HepG2 (cell line): ENCODE measurements at regions not wholly inside any gene's neighbourhood (a gene's known extent, or its start where the extent isn't known, plus 50 kb on each side); places are given as distances from the start of the nearest gene placed in this dataset.

ENCODE experiments used
- AKAP8 ChIP-seq: sonication (generic); formaldehyde crosslinking; IDR thresholded peaks from 2 replicates; pipeline ENCODE4 v1.5.1; 2020; ENCODE audit warnings: mild to moderate bottlenecking, missing genetic modification reagents
- ATF7-NPFF ChIP-seq: sonication (generic); formaldehyde crosslinking; IDR thresholded peaks from 2 replicates; pipeline ENCODE4 v1.8.1; 2023; ENCODE audit warnings: mild to moderate bottlenecking, low read depth, missing genetic modification reagents, moderate library complexity
- CHCHD3 ChIP-seq: sonication (generic); formaldehyde crosslinking; IDR thresholded peaks from 2 replicates; pipeline ENCODE4 v1.8.0; 2022; ENCODE audit warnings: mild to moderate bottlenecking, missing genetic modification reagents, moderate library complexity
- FLYWCH1 ChIP-seq: sonication (generic); formaldehyde crosslinking; IDR thresholded peaks from 2 replicates; pipeline ENCODE4 v1.8.1; 2023; ENCODE audit warnings: mild to moderate bottlenecking, missing genetic modification reagents
- HNF4A ChIP-seq: sonication (generic); formaldehyde crosslinking; IDR thresholded peaks from 2 replicates; pipeline ENCODE4 v1.4.0; 2020; ENCODE audit warnings: missing genetic modification reagents
- HNRNPL ChIP-seq: fragments of 200-400 bp; formaldehyde crosslinking; IDR thresholded peaks from 2 replicates; pipeline ENCODE4 v1.6.1; 2017; ENCODE audit warnings: mild to moderate bottlenecking, low read depth, low read length
- MAZ ChIP-seq, 2 experiments: sonication (generic) in 1 of 2; formaldehyde crosslinking in 1 of 2; IDR thresholded peaks; 2 replicates each; pipeline versions ENCODE4 v1.5.0 to v1.6.1; 2012 to 2020; ENCODE audit warnings: low read depth in 2 of 2, mild to moderate bottlenecking in 2 of 2, borderline replicate concordance in 1 of 2, improper control_type of control experiment in 1 of 2, low read length in 1 of 2, missing genetic modification reagents in 1 of 2, moderate library complexity in 1 of 2
- MTA3 ChIP-seq: sonication (generic); formaldehyde crosslinking; IDR thresholded peaks from 2 replicates; pipeline ENCODE4 v1.4.0; 2020; ENCODE audit warnings: missing genetic modification reagents
- NFKB2 ChIP-seq: sonication (generic); formaldehyde crosslinking; IDR thresholded peaks from 2 replicates; pipeline ENCODE4 v1.4.0; 2020; ENCODE audit warnings: missing genetic modification reagents, borderline replicate concordance
- NFYB ChIP-seq: sonication (generic); formaldehyde crosslinking; IDR thresholded peaks from 2 replicates; pipeline ENCODE4 v1.4.0; 2020; ENCODE audit warnings: missing genetic modification reagents
- NR2F1 ChIP-seq, 2 experiments: fragments of 450-650 bp in 1 of 2; formaldehyde crosslinking in 1 of 2; IDR thresholded peaks; 2 replicates each; pipeline versions ENCODE4 v1.5.0 to v1.6.1; 2016 to 2020; ENCODE audit warnings: mild to moderate bottlenecking in 1 of 2, missing compliant biosample characterization in 1 of 2, missing genetic modification reagents in 1 of 2, moderate library complexity in 1 of 2
- RBAK ChIP-seq: sonication (generic); formaldehyde crosslinking; IDR thresholded peaks from 2 replicates; pipeline ENCODE4 v1.5.1; 2020; ENCODE audit warnings: mild to moderate bottlenecking, missing genetic modification reagents
- SIN3A ChIP-seq: IDR thresholded peaks from 2 replicates; pipeline ENCODE4 v1.6.1; 2011; ENCODE audit warnings: low read depth, mild to moderate bottlenecking, control low read depth, low read length, borderline replicate concordance
- STAG1 ChIP-seq: sonication (generic); formaldehyde crosslinking; IDR thresholded peaks from 2 replicates; pipeline ENCODE4 v1.4.0; 2020; ENCODE audit warnings: missing genetic modification reagents
- TP53 ChIP-seq: sonication (generic); formaldehyde crosslinking; conservative IDR thresholded peaks from 2 replicates; pipeline ENCODE4 v1.4.0; 2020; ENCODE audit warnings: missing genetic modification reagents
- ZFX ChIP-seq: sonication (generic); formaldehyde crosslinking; IDR thresholded peaks from 2 replicates; pipeline ENCODE4 v1.4.0; 2020; ENCODE audit warnings: mild to moderate bottlenecking, low read depth, missing genetic modification reagents, moderate library complexity
- ZNF547 ChIP-seq: sonication (generic); formaldehyde crosslinking; IDR thresholded peaks from 2 replicates; pipeline ENCODE4 v1.5.1; 2020; ENCODE audit warnings: mild to moderate bottlenecking, missing genetic modification reagents
- ZNF75D ChIP-seq: sonication (generic); formaldehyde crosslinking; IDR thresholded peaks from 2 replicates; pipeline ENCODE4 v1.8.1; 2023; ENCODE audit warnings: missing genetic modification reagents, mild to moderate bottlenecking, borderline replicate concordance
- ZSCAN21 ChIP-seq: sonication (generic); formaldehyde crosslinking; IDR thresholded peaks from 2 replicates; pipeline ENCODE4 v1.8.0; 2022; ENCODE audit warnings: mild to moderate bottlenecking, missing genetic modification reagents, moderate library complexity, borderline replicate concordance
- TF ChIP-seq, protein P1 (sequence below): sonication (generic); formaldehyde crosslinking; IDR thresholded peaks from 2 replicates; pipeline ENCODE4 v1.8.0; 2022; ENCODE audit warnings: mild to moderate bottlenecking, missing genetic modification reagents, moderate library complexity
- TF ChIP-seq, protein P2 (sequence below): sonication (generic); formaldehyde crosslinking; IDR thresholded peaks from 2 replicates; pipeline ENCODE4 v1.9.0; 2021; ENCODE audit warnings: mild to moderate bottlenecking, missing genetic modification reagents
- TF ChIP-seq, protein P3 (sequence below): sonication (generic); formaldehyde crosslinking; IDR thresholded peaks from 2 replicates; pipeline ENCODE4 v1.8.1; 2023; ENCODE audit warnings: missing genetic modification reagents, inconsistent platforms, borderline replicate concordance

DNA sequence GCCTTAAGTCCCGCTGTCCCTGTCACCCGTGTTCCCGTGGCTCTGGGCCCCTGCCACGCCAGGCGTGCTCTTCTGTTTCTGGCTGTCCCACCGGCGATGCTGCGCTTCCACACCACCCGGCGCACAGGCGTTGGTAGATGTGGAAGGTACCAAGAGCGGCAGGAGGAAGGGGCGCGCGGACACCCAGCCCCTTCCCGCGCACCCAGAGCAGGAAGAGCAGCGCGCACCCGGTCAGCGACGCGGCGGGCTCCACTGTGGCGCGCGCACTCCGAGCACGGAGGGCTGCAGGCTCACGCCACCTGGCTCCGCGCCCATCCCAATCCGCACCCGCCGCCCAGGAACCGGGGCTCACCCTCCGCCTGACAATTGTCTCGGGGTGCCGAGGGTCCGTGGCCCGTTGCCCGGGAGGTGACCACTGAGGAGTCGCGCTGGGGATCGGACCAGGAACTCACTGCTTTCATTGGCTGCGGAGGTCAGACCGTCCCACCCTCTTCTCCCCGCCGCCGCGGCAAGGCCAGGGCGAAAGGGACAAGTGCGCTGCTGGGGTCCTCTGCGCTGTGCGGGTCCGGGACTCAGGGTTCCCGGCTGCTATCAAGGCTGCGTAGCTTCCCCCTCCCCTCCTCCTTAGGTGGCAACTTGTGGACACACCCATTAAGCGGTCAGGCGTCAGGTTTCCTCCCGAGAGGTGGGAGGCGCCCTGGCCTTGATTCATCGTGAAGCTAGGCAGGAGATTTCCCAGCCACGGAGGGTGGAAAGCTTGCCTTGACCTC is 121.6 kb upstream of the ZNF92 start (continued):
- TF ChIP-seq HNF4A (CRISPR knock-in tag) = peak; percentile 16; the same call in 1 of the 2 replicates
- TF ChIP-seq MAZ (IDR thresholded peaks at IDR 0.05; ENCODE audit: borderline replicate concordance, low read depth, low read length) = no peak
- peak; percentile 80 for TF ChIP-seq MAZ (CRISPR knock-in tag; IDR thresholded peaks at IDR 0.05; ENCODE audit: low read depth)
- TF ChIP-seq MTA3 (CRISPR knock-in tag) = no peak
- peak; percentile 44; the same call in 1 of the 2 replicates for TF ChIP-seq AKAP8 (CRISPR knock-in tag)
- TF ChIP-seq, protein P1, sequence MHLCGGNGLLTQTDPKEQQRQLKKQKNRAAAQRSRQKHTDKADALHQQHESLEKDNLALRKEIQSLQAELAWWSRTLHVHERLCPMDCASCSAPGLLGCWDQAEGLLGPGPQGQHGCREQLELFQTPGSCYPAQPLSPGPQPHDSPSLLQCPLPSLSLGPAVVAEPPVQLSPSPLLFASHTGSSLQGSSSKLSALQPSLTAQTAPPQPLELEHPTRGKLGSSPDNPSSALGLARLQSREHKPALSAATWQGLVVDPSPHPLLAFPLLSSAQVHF (CRISPR knock-in tag) = no peak
- TF ChIP-seq NFKB2 (CRISPR knock-in tag) = peak; percentile 62; the same call in 1 of the 2 replicates
- no peak for TF ChIP-seq HNRNPL
- TF ChIP-seq ZSCAN21 = peak; percentile 79; the same call in 1 of the 2 replicates
- no peak for TF ChIP-seq RBAK (CRISPR knock-in tag)
- TF ChIP-seq, protein P2, sequence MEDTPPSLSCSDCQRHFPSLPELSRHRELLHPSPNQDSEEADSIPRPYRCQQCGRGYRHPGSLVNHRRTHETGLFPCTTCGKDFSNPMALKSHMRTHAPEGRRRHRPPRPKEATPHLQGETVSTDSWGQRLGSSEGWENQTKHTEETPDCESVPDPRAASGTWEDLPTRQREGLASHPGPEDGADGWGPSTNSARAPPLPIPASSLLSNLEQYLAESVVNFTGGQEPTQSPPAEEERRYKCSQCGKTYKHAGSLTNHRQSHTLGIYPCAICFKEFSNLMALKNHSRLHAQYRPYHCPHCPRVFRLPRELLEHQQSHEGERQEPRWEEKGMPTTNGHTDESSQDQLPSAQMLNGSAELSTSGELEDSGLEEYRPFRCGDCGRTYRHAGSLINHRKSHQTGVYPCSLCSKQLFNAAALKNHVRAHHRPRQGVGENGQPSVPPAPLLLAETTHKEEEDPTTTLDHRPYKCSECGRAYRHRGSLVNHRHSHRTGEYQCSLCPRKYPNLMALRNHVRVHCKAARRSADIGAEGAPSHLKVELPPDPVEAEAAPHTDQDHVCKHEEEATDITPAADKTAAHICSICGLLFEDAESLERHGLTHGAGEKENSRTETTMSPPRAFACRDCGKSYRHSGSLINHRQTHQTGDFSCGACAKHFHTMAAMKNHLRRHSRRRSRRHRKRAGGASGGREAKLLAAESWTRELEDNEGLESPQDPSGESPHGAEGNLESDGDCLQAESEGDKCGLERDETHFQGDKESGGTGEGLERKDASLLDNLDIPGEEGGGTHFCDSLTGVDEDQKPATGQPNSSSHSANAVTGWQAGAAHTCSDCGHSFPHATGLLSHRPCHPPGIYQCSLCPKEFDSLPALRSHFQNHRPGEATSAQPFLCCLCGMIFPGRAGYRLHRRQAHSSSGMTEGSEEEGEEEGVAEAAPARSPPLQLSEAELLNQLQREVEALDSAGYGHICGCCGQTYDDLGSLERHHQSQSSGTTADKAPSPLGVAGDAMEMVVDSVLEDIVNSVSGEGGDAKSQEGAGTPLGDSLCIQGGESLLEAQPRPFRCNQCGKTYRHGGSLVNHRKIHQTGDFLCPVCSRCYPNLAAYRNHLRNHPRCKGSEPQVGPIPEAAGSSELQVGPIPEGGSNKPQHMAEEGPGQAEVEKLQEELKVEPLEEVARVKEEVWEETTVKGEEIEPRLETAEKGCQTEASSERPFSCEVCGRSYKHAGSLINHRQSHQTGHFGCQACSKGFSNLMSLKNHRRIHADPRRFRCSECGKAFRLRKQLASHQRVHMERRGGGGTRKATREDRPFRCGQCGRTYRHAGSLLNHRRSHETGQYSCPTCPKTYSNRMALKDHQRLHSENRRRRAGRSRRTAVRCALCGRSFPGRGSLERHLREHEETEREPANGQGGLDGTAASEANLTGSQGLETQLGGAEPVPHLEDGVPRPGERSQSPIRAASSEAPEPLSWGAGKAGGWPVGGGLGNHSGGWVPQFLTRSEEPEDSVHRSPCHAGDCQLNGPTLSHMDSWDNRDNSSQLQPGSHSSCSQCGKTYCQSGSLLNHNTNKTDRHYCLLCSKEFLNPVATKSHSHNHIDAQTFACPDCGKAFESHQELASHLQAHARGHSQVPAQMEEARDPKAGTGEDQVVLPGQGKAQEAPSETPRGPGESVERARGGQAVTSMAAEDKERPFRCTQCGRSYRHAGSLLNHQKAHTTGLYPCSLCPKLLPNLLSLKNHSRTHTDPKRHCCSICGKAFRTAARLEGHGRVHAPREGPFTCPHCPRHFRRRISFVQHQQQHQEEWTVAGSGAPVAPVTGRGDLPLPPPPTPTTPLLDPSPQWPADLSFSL (CRISPR knock-in tag) = peak; percentile 40; the same call in 1 of the 2 replicates
- no peak for TF ChIP-seq ZNF75D (CRISPR knock-in tag)
- peak; percentile 84 for TF ChIP-seq NFYB (CRISPR knock-in tag)
- peak; percentile 52 for TF ChIP-seq ZFX
- no peak for TF ChIP-seq TP53 (CRISPR knock-in tag)
- TF ChIP-seq SIN3A = peak; percentile 6; the same call in 1 of the 2 replicates
- TF ChIP-seq, protein P3, sequence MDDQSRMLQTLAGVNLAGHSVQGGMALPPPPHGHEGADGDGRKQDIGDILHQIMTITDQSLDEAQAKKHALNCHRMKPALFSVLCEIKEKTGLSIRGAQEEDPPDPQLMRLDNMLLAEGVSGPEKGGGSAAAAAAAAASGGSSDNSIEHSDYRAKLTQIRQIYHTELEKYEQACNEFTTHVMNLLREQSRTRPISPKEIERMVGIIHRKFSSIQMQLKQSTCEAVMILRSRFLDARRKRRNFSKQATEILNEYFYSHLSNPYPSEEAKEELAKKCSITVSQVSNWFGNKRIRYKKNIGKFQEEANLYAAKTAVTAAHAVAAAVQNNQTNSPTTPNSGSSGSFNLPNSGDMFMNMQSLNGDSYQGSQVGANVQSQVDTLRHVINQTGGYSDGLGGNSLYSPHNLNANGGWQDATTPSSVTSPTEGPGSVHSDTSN = no peak
- no peak for TF ChIP-seq NR2F1 (CRISPR knock-in tag; IDR thresholded peaks at IDR 0.05)
- TF ChIP-seq FLYWCH1 (CRISPR knock-in tag) = no peak
- TF ChIP-seq ATF7-NPFF (CRISPR knock-in tag) = peak; percentile 87
- peak; percentile 81 for TF ChIP-seq ZNF547
- peak; percentile 8; the same call in 1 of the 2 replicates for TF ChIP-seq CHCHD3 (CRISPR knock-in tag)
- TF ChIP-seq STAG1 (CRISPR knock-in tag) = no peak
